Body of pancreas (tissue), 4 donors: ENCODE measurements at regions not wholly inside any gene's neighbourhood (a gene's known extent, or its start where the extent isn't known, plus 50 kb on each side); places are given as distances from the start of the nearest gene placed in this dataset.

Experiments
- CTCF ChIP-seq, 7 experiments: fragments of 450-650 bp in 4 of 7; fragments of 200-600 bp in 3 of 7; sonication (generic) in 3 of 7; IDR thresholded peaks; one replicate each; pipeline ENCODE4 v1.5.1; 2016 to 2019; ENCODE audit warnings: antibody characterized with exemption in 7 of 7
- POLR2A ChIP-seq, 3 donors: fragments of 450-650 bp; IDR thresholded peaks; one replicate each; pipeline ENCODE4 v1.6.1; 2016; ENCODE audit warnings: antibody characterized with exemption in 3 of 3, mild to moderate bottlenecking in 2 of 3

GRCh38 chr6:26193467-26194328 is 106.5 kb downstream of the HFE start:
- no peak for TF ChIP-seq CTCF (IDR thresholded peaks at IDR 0.05)
- TF ChIP-seq POLR2A (IDR thresholded peaks at IDR 0.05): no peak
